ENCODE measurements at regions not wholly inside any gene's neighbourhood (a gene's known extent, or its start where the extent isn't known, plus 50 kb on each side); places are given as distances from the start of the nearest gene placed in this dataset.

GRCh38 chr3:102018551-102018950 is 169.2 kb downstream of the NFKBIZ start:
- no peak overlapping the region for H3K4me3 ChIP-seq (ENCODE audit: low read length)
- ChIA-PET POLR2A (no interaction called here), CTCF (no interaction called here)
- Mint-ChIP-seq H3K9me3 (no peaks in the 10 kb centered on the region), H3K36me3 (peaks cover 0 to 6% (median 0%) of the 10 kb centered on the region in 3 donors), H3K27me3 (no peaks in the 10 kb centered on the region), H3K4me1 (no peaks in the 10 kb centered on the region), H3K4me3 (no peak overlapping the region), H3K27ac (no peak overlapping the region)
- no peaks in the 10 kb centered on the region for H3K27me3 ChIP-seq (ENCODE audit: insufficient read depth, low read length, poor library complexity, severe bottlenecking)
- DNase-seq = no peak
- H3K9me3 ChIP-seq (ENCODE audit: low read length) = no peaks in the 10 kb centered on the region
- H3K4me1 ChIP-seq (ENCODE audit: insufficient read depth, low read length) = peaks cover 3% of the 10 kb centered on the region
- H3K36me3 ChIP-seq (ENCODE audit: insufficient read depth, low read length) = no peaks in the 10 kb centered on the region
- no peak overlapping the region for H3K27ac ChIP-seq (ENCODE audit: low read depth, low read length)

- Histone ChIP-seq H3K27me3 (ENCODE audit: insufficient read depth, low read length, poor library complexity, severe bottlenecking) (no peaks in the 10 kb centered on the region), H3K36me3 (ENCODE audit: insufficient read depth, low read length) (no peaks in the 10 kb centered on the region), H3K9me3 (ENCODE audit: low read length) (no peaks in the 10 kb centered on the region), H3K4me3 (ENCODE audit: low read length) (no peak overlapping the region), H3K4me1 (ENCODE audit: insufficient read depth, low read length) (peaks cover 3% of the 10 kb centered on the region), H3K27ac (ENCODE audit: low read depth, low read length) (no peak overlapping the region)
- ChIA-PET CTCF (no interaction called here), POLR2A (no interaction called here)
- no peak overlapping the region for H3K27ac Mint-ChIP-seq
- no peak for DNase-seq
- H3K9me3 Mint-ChIP-seq = no peaks in the 10 kb centered on the region
- peaks cover 0 to 1% of the 10 kb centered on the region in 2 donors for H3K27me3 Mint-ChIP-seq
- no peak overlapping the region for H3K4me3 Mint-ChIP-seq
- H3K4me1 Mint-ChIP-seq = no peaks in the 10 kb centered on the region
- peaks cover 0 to 6% (median 0%) of the 10 kb centered on the region in 3 donors for H3K36me3 Mint-ChIP-seq
These were observed 171.4 kb downstream of the NFKBIZ start for GRCh38 chr3:102020735-102021134.

GRCh38 chr3:102024270-102024904 is 175.1 kb downstream of the NFKBIZ start:
- Histone ChIP-seq H3K27me3 (ENCODE audit: insufficient read depth, low read length, poor library complexity, severe bottlenecking) (no peaks in the 10 kb centered on the region), H3K4me1 (ENCODE audit: insufficient read depth, low read length) (peaks cover 3% of the 10 kb centered on the region), H3K27ac (ENCODE audit: low read depth, low read length) (no peak overlapping the region), H3K9me3 (ENCODE audit: low read length) (no peaks in the 10 kb centered on the region), H3K36me3 (ENCODE audit: insufficient read depth, low read length) (no peaks in the 10 kb centered on the region), H3K4me3 (ENCODE audit: low read length) (no peak overlapping the region)
- ChIA-PET CTCF (no interaction called here), POLR2A (no interaction called here)
- H3K36me3 Mint-ChIP-seq = peaks cover 0 to 6% (median 0%) of the 10 kb centered on the region in 3 donors
- no peak overlapping the region for H3K27ac Mint-ChIP-seq
- no peaks in the 10 kb centered on the region for H3K4me1 Mint-ChIP-seq
- H3K9me3 Mint-ChIP-seq = no peaks in the 10 kb centered on the region
- H3K4me3 Mint-ChIP-seq = no peak overlapping the region
- no peak for DNase-seq
- peaks cover 0 to 1% of the 10 kb centered on the region in 2 donors for H3K27me3 Mint-ChIP-seq

GRCh38 chr3:102025606-102026270 is 176.4 kb downstream of the NFKBIZ start:
- DNase-seq = no peak
- no peaks in the 10 kb centered on the region for H3K36me3 ChIP-seq (ENCODE audit: insufficient read depth, low read length)
- H3K27ac ChIP-seq (ENCODE audit: low read depth, low read length) = no peak overlapping the region
- peaks cover 3% of the 10 kb centered on the region for H3K4me1 ChIP-seq (ENCODE audit: insufficient read depth, low read length)
- H3K4me3 ChIP-seq (ENCODE audit: low read length) = no peak overlapping the region
- no peaks in the 10 kb centered on the region for H3K9me3 ChIP-seq (ENCODE audit: low read length)
- Mint-ChIP-seq H3K36me3 (no peaks in the 10 kb centered on the region), H3K27me3 (peaks cover 0 to 1% of the 10 kb centered on the region in 2 donors), H3K4me1 (no peaks in the 10 kb centered on the region), H3K27ac (no peak overlapping the region), H3K4me3 (no peak overlapping the region), H3K9me3 (no peaks in the 10 kb centered on the region)
- H3K27me3 ChIP-seq (ENCODE audit: insufficient read depth, low read length, poor library complexity, severe bottlenecking) = no peaks in the 10 kb centered on the region
- ChIA-PET POLR2A (no interaction called here), CTCF (no interaction called here)

- H3K36me3 ChIP-seq (ENCODE audit: insufficient read depth, low read length) = no peaks in the 10 kb centered on the region
- no peaks in the 10 kb centered on the region for H3K9me3 ChIP-seq (ENCODE audit: low read length)
- Mint-ChIP-seq H3K4me3 (no peak overlapping the region), H3K27me3 (peaks cover 0 to 1% of the 10 kb centered on the region in 2 donors), H3K9me3 (no peaks in the 10 kb centered on the region), H3K4me1 (no peaks in the 10 kb centered on the region), H3K27ac (no peak overlapping the region), H3K36me3 (no peaks in the 10 kb centered on the region)
- CTCF ChIA-PET = no interaction called here
- no peaks in the 10 kb centered on the region for H3K4me1 ChIP-seq (ENCODE audit: insufficient read depth, low read length)
- POLR2A ChIA-PET = no interaction called here
- no peak overlapping the region for H3K4me3 ChIP-seq (ENCODE audit: low read length)
- DNase-seq = no peak
- H3K27me3 ChIP-seq (ENCODE audit: insufficient read depth, low read length, poor library complexity, severe bottlenecking) = no peaks in the 10 kb centered on the region
- H3K27ac ChIP-seq (ENCODE audit: low read depth, low read length) = no peak overlapping the region
These were observed 177.3 kb downstream of the NFKBIZ start for GRCh38 chr3:102026656-102027055.

GRCh38 chr3:102030661-102031060 is 181.3 kb downstream of the NFKBIZ start:
- Histone ChIP-seq H3K4me1 (ENCODE audit: insufficient read depth, low read length) (no peaks in the 10 kb centered on the region), H3K4me3 (ENCODE audit: low read length) (no peak overlapping the region), H3K36me3 (ENCODE audit: insufficient read depth, low read length) (no peaks in the 10 kb centered on the region), H3K9me3 (ENCODE audit: low read length) (no peaks in the 10 kb centered on the region), H3K27me3 (ENCODE audit: insufficient read depth, low read length, poor library complexity, severe bottlenecking) (no peaks in the 10 kb centered on the region), H3K27ac (ENCODE audit: low read depth, low read length) (no peak overlapping the region)
- Mint-ChIP-seq H3K4me1 (no peaks in the 10 kb centered on the region), H3K27me3 (no peaks in the 10 kb centered on the region), H3K36me3 (no peaks in the 10 kb centered on the region), H3K27ac (no peak overlapping the region), H3K9me3 (no peaks in the 10 kb centered on the region), H3K4me3 (no peak overlapping the region)
- POLR2A ChIA-PET = no interaction called here
- CTCF ChIA-PET = no interaction called here
- no peak for DNase-seq

GRCh38 chr3:102031834-102032233 is 182.5 kb downstream of the NFKBIZ start:
- H3K4me1 Mint-ChIP-seq = no peaks in the 10 kb centered on the region
- H3K27me3 Mint-ChIP-seq = no peaks in the 10 kb centered on the region
- H3K27me3 ChIP-seq (ENCODE audit: insufficient read depth, low read length, poor library complexity, severe bottlenecking) = no peaks in the 10 kb centered on the region
- no peak overlapping the region for H3K4me3 ChIP-seq (ENCODE audit: low read length)
- no peak overlapping the region for H3K27ac ChIP-seq (ENCODE audit: low read depth, low read length)
- POLR2A ChIA-PET = no interaction called here
- H3K36me3 Mint-ChIP-seq = no peaks in the 10 kb centered on the region
- DNase-seq = no peak
- no peak overlapping the region for H3K4me3 Mint-ChIP-seq
- H3K9me3 ChIP-seq (ENCODE audit: low read length) = no peaks in the 10 kb centered on the region
- no peak overlapping the region for H3K27ac Mint-ChIP-seq
- no peaks in the 10 kb centered on the region for H3K4me1 ChIP-seq (ENCODE audit: insufficient read depth, low read length)
- H3K9me3 Mint-ChIP-seq = no peaks in the 10 kb centered on the region
- H3K36me3 ChIP-seq (ENCODE audit: insufficient read depth, low read length) = no peaks in the 10 kb centered on the region
- CTCF ChIA-PET = no interaction called here

GRCh38 chr3:102032491-102033383 is 183.4 kb downstream of the NFKBIZ start:
- Mint-ChIP-seq H3K36me3 (no peaks in the 10 kb centered on the region), H3K4me3 (no peak overlapping the region), H3K4me1 (no peaks in the 10 kb centered on the region), H3K9me3 (no peaks in the 10 kb centered on the region), H3K27ac (no peak overlapping the region), H3K27me3 (no peaks in the 10 kb centered on the region)
- CTCF ChIA-PET = no interaction called here
- POLR2A ChIA-PET = no interaction called here
- Histone ChIP-seq H3K27ac (ENCODE audit: low read depth, low read length) (no peak overlapping the region), H3K27me3 (ENCODE audit: insufficient read depth, low read length, poor library complexity, severe bottlenecking) (no peaks in the 10 kb centered on the region), H3K9me3 (ENCODE audit: low read length) (no peaks in the 10 kb centered on the region), H3K4me1 (ENCODE audit: insufficient read depth, low read length) (no peaks in the 10 kb centered on the region), H3K4me3 (ENCODE audit: low read length) (no peak overlapping the region), H3K36me3 (ENCODE audit: insufficient read depth, low read length) (no peaks in the 10 kb centered on the region)
- no peak for DNase-seq

Measured in CD8-positive, alpha-beta memory T cell (primary cell).